ENCODE measurements at regions not wholly inside any gene's neighbourhood (a gene's known extent, or its start where the extent isn't known, plus 50 kb on each side); places are given as distances from the start of the nearest gene placed in this dataset.

GRCh38 chr2:103288696-103289095, 526.9 kb downstream of the TMEM182 start:
- TF ChIP-seq, protein P1, sequence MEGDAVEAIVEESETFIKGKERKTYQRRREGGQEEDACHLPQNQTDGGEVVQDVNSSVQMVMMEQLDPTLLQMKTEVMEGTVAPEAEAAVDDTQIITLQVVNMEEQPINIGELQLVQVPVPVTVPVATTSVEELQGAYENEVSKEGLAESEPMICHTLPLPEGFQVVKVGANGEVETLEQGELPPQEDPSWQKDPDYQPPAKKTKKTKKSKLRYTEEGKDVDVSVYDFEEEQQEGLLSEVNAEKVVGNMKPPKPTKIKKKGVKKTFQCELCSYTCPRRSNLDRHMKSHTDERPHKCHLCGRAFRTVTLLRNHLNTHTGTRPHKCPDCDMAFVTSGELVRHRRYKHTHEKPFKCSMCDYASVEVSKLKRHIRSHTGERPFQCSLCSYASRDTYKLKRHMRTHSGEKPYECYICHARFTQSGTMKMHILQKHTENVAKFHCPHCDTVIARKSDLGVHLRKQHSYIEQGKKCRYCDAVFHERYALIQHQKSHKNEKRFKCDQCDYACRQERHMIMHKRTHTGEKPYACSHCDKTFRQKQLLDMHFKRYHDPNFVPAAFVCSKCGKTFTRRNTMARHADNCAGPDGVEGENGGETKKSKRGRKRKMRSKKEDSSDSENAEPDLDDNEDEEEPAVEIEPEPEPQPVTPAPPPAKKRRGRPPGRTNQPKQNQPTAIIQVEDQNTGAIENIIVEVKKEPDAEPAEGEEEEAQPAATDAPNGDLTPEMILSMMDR (IDR thresholded peaks at IDR 0.05) = no peak
- TF ChIP-seq EP300 (IDR thresholded peaks at IDR 0.05; ENCODE audit: low read depth) = no peak
- TF ChIP-seq POLR2A (IDR thresholded peaks at IDR 0.05) = no peak
- TF ChIP-seq POLR2AphosphoS5 (IDR thresholded peaks at IDR 0.05) = no peak
